Thoracic aorta (tissue), 2 donors: ENCODE measurements at regions not wholly inside any gene's neighbourhood (a gene's known extent, or its start where the extent isn't known, plus 50 kb on each side); places are given as distances from the start of the nearest gene placed in this dataset.

Experiments used
- ATAC-seq: fragments of 150-250 bp; one replicate; pipeline ENCODE4 v1.8.0; 2017; ENCODE audit warnings: low read depth; ENCODE audit not compliant: insufficient number of reproducible peaks, low FRiP score
- DNase-seq: peaks from one replicate; pipeline ENCODE4 v3.0.0-alpha.2; 2020; ENCODE audit warnings: low spot score
- H3K27ac ChIP-seq, 2 donors: fragments of 200-600 bp; sonication (generic); 1 replicate in 1 of 2; 2 replicates in 1 of 2; pipeline ENCODE4 v1.5.1; 2016; ENCODE audit warnings: mild to moderate bottlenecking in 2 of 2, moderate library complexity in 2 of 2
- H3K27me3 ChIP-seq: fragments of 200-600 bp; sonication (generic); replicated peaks from 2 replicates; pipeline ENCODE4 v1.6.0; 2016; ENCODE audit warnings: mild to moderate bottlenecking; ENCODE audit not compliant: insufficient read depth
- H3K36me3 ChIP-seq: fragments of 200-600 bp; sonication (generic); one replicate; pipeline ENCODE4 v1.5.1; 2016
- H3K4me1 ChIP-seq, 2 donors: fragments of 200-600 bp; sonication (generic); 1 replicate in 1 of 2; 2 replicates in 1 of 2; pipeline versions ENCODE4 v1.5.1 to v1.6.0; 2016; ENCODE audit warnings: low read depth in 2 of 2, mild to moderate bottlenecking in 1 of 2; ENCODE audit not compliant: control insufficient read depth in 1 of 2
- H3K4me3 ChIP-seq: fragments of 200-600 bp; sonication (generic); 2 replicates; pipeline ENCODE4 v1.5.1; 2016; ENCODE audit warnings: mild to moderate bottlenecking
- H3K9me3 ChIP-seq: fragments of 200-600 bp; sonication (generic); 2 replicates; pipeline ENCODE4 v1.5.1; 2016
- TF ChIP-seq, protein P1 (sequence below): fragments of 200-600 bp; sonication (generic); IDR thresholded peaks from one replicate; pipeline ENCODE4 v1.5.1; 2019; ENCODE audit warnings: antibody characterized with exemption

DNA sequence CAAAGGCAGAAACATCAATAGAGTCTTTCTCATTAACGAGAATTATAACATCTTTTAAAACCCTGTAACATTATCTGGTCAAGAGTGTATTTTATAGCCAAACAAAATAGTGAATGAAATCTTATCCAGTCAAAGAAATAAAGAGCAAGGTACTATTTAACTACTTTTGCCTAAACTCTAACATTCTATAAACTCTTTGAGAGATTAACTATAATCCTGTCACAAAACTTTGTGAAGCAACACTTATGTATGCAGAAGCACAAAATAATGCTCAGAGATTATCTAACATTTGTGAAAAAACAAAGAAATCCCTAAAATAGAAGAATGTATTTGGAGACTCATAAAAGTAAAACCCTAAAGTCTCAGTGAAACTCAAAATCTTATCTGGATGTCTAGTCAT lies 124.4 kb upstream of the LUZP2 start:
- no peak for ATAC-seq
- H3K27me3 ChIP-seq = no peaks in the 10 kb centered on the region
- TF ChIP-seq, protein P1, sequence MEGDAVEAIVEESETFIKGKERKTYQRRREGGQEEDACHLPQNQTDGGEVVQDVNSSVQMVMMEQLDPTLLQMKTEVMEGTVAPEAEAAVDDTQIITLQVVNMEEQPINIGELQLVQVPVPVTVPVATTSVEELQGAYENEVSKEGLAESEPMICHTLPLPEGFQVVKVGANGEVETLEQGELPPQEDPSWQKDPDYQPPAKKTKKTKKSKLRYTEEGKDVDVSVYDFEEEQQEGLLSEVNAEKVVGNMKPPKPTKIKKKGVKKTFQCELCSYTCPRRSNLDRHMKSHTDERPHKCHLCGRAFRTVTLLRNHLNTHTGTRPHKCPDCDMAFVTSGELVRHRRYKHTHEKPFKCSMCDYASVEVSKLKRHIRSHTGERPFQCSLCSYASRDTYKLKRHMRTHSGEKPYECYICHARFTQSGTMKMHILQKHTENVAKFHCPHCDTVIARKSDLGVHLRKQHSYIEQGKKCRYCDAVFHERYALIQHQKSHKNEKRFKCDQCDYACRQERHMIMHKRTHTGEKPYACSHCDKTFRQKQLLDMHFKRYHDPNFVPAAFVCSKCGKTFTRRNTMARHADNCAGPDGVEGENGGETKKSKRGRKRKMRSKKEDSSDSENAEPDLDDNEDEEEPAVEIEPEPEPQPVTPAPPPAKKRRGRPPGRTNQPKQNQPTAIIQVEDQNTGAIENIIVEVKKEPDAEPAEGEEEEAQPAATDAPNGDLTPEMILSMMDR = no peak
- no peak overlapping the region for H3K4me3 ChIP-seq
- H3K4me1 ChIP-seq = no peaks in the 10 kb centered on the region
- H3K27ac ChIP-seq = no peak overlapping the region
- H3K36me3 ChIP-seq = no peaks in the 10 kb centered on the region
- no peaks in the 10 kb centered on the region for H3K9me3 ChIP-seq
- no peak for DNase-seq

DNA sequence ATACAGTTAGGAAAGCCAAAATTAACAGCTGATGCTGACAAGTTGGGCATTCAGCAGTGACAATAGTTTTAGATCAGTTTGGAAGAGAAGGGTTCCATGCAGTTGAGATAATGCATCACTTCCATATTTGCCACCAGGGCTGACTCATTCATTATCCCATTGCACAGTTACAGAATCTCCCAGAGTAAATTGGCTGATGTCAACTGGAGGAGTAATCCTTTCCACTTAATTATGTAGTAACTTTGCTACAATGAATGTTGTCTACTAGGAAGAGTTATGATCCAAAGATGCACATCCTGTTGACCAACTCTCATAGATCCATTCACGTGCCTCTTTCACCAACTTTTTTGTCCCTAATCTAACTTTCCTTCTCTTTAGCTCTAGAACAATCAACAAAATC lies 123.3 kb upstream of the LUZP2 start:
- no peaks in the 10 kb centered on the region for H3K27me3 ChIP-seq
- no peak overlapping the region for H3K27ac ChIP-seq
- ATAC-seq = no peak
- H3K4me1 ChIP-seq = no peaks in the 10 kb centered on the region
- H3K36me3 ChIP-seq = no peaks in the 10 kb centered on the region
- TF ChIP-seq, protein P1 = no peak
- DNase-seq = no peak
- H3K9me3 ChIP-seq = no peaks in the 10 kb centered on the region
- no peak overlapping the region for H3K4me3 ChIP-seq

DNA sequence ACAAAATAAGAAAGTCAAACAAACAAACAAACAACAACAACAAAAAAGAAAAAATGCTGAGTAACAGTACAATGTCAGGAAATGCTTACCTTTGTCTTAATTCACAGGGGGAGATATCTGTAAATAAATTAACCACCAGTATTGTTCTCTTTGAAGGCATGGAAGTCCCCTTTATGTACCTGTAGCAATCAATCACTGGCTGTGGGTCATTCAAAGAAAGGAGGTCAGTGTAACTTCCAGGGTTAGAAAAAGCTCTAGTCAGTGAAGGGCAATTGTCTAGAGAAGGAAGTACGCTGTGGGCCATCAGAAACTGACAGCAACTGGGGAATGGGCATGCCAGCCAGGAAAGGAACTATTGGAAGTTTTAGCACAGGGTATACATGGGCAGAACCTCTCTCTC lies 121.5 kb upstream of the LUZP2 start:
- ATAC-seq = no peak

DNA sequence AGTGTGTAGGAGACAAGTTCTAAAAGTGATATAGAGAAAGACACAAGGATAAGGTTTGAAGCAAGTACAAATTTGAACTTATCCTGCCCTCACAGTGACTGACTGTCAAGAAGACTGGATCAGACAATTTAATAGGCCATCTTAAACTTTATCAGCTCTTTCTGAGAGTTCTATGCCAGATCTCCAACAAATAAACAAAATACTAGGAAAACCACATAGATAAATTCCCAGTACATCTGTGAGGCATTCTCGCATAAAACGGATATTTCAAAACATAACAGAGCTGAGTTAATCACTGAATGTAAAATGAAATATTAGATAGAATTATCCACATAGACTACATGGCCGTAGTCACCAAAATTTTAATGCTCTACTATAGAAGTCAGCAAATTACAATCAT lies 120.9 kb upstream of the LUZP2 start:
- ATAC-seq = no peak
- H3K36me3 ChIP-seq = no peaks in the 10 kb centered on the region
- TF ChIP-seq, protein P1 = no peak

More for the DNA sequence above, 121.5 kb upstream of the LUZP2 start:
- no peaks in the 10 kb centered on the region for H3K36me3 ChIP-seq
- TF ChIP-seq, protein P1 = no peak
- H3K27me3 ChIP-seq = no peaks in the 10 kb centered on the region
- H3K9me3 ChIP-seq = no peaks in the 10 kb centered on the region
- DNase-seq = no peak
- H3K27ac ChIP-seq = no peak overlapping the region
- no peaks in the 10 kb centered on the region for H3K4me1 ChIP-seq
- no peak overlapping the region for H3K4me3 ChIP-seq

DNA sequence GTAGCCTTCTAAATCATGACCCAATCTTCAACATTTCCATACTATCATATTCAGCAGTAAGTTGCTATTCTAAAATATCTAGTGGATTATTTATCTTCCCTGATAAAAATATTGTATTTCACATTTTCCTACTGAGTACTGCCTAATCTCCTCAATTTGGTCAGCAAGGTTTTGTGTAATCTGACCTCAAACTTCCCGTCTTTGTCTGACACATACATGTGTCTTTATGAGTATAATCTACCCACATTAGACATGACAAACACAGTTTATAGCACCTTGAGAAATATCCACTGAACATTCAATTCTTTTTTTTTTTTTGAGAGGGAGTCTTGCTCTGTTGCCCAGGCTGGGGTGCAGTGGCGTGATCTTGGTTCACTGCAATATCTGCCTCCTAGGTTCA lies 113.7 kb upstream of the LUZP2 start:
- H3K4me1 ChIP-seq = no peaks in the 10 kb centered on the region
- TF ChIP-seq, protein P1 = no peak
- no peaks in the 10 kb centered on the region for H3K27me3 ChIP-seq
- H3K36me3 ChIP-seq = no peaks in the 10 kb centered on the region
- no peak overlapping the region for H3K4me3 ChIP-seq
- ATAC-seq (no peak), DNase-seq (no peak)
- no peak overlapping the region for H3K27ac ChIP-seq
- H3K9me3 ChIP-seq = no peaks in the 10 kb centered on the region

More for the DNA sequence above, 120.9 kb upstream of the LUZP2 start:
- no peak for DNase-seq
- Histone ChIP-seq H3K4me3 (no peak overlapping the region), H3K27me3 (no peaks in the 10 kb centered on the region), H3K4me1 (no peaks in the 10 kb centered on the region), H3K9me3 (no peaks in the 10 kb centered on the region), H3K27ac (no peak overlapping the region)
